CD4-positive, CD25-positive, alpha-beta regulatory T cell (primary cell): ENCODE measurements at regions not wholly inside any gene's neighbourhood (a gene's known extent, or its start where the extent isn't known, plus 50 kb on each side); places are given as distances from the start of the nearest gene placed in this dataset.

Experiments used
- ATAC-seq, 2 donors: fragments of 150-1000 bp; cut with Tn5 transposase; one replicate each; pipeline ENCODE4 v1.10.0; 2021; ENCODE audit warnings: low read depth in 2 of 2, moderate number of reproducible peaks in 2 of 2, moderate library complexity in 1 of 2
- DNase-seq, 3 donors: peaks; one replicate each; pipeline versions ENCODE4 v3.0.0 to v3.0.0-alpha.2; 2012 to 2022; ENCODE audit warnings: mixed read lengths in 1 of 3
- H3K27ac ChIP-seq: one replicate; pipeline ENCODE4 v1.7.0; 2013; ENCODE audit warnings: mild to moderate bottlenecking, low read length; ENCODE audit not compliant: insufficient read depth, poor library complexity, severe bottlenecking
- H3K27me3 ChIP-seq: one replicate; pipeline ENCODE4 v1.7.0; 2013; ENCODE audit warnings: low read length; ENCODE audit not compliant: control insufficient read depth, insufficient read depth
- H3K36me3 ChIP-seq: one replicate; pipeline ENCODE4 v1.7.0; 2013; ENCODE audit warnings: mild to moderate bottlenecking, low read length, moderate library complexity; ENCODE audit not compliant: control insufficient read depth, insufficient read depth
- H3K4me1 ChIP-seq: 2 replicates; pipeline ENCODE4 v1.7.0; 2013; ENCODE audit warnings: mild to moderate bottlenecking, low read length; ENCODE audit not compliant: insufficient read depth, control insufficient read depth, poor library complexity, severe bottlenecking
- H3K4me3 ChIP-seq: one replicate; pipeline ENCODE4 v1.7.0; 2013; ENCODE audit warnings: low read depth, mild to moderate bottlenecking, low read length, moderate library complexity
- H3K9me3 ChIP-seq, 2 experiments: 1 replicate in 1 of 2; 2 replicates in 1 of 2; pipeline ENCODE4 v1.7.0; 2013; ENCODE audit warnings: low read length in 2 of 2, mild to moderate bottlenecking in 1 of 2, moderate library complexity in 1 of 2; ENCODE audit not compliant: control insufficient read depth in 2 of 2
- H3K27ac Mint-ChIP-seq, 3 donors: one replicate each; pipeline ENCODE4 v1.8.0; 2020 to 2022; ENCODE audit warnings: mild to moderate bottlenecking in 3 of 3, mixed read lengths in 3 of 3, moderate library complexity in 2 of 3
- H3K27me3 Mint-ChIP-seq: one replicate; pipeline ENCODE4 v1.8.0; 2022; ENCODE audit warnings: mild to moderate bottlenecking, mixed read lengths
- H3K36me3 Mint-ChIP-seq: one replicate; pipeline ENCODE4 v1.8.0; 2020; ENCODE audit warnings: mixed read lengths
- H3K4me1 Mint-ChIP-seq, 4 donors: one replicate each; pipeline ENCODE4 v1.8.0; 2020 to 2022; ENCODE audit warnings: mixed read lengths in 4 of 4, mild to moderate bottlenecking in 1 of 4
- H3K4me3 Mint-ChIP-seq, 4 donors: one replicate each; pipeline ENCODE4 v1.8.0; 2020 to 2022; ENCODE audit warnings: mild to moderate bottlenecking in 4 of 4, mixed read lengths in 4 of 4, moderate library complexity in 3 of 4
- H3K9me3 Mint-ChIP-seq, 7 donors: one replicate each; pipeline ENCODE4 v1.8.0; 2020 to 2022; ENCODE audit warnings: mixed read lengths in 7 of 7, mild to moderate bottlenecking in 3 of 7, moderate library complexity in 2 of 7

- H3K4me3 ChIP-seq = no peak overlapping the region
- Mint-ChIP-seq H3K27me3 (peaks cover 19% of the 10 kb centered on the region), H3K36me3 (no peaks in the 10 kb centered on the region), H3K4me1 (no peaks in the 10 kb centered on the region), H3K27ac (no peak overlapping the region), H3K9me3 (peaks cover 0 to 1% (median 0%) of the 10 kb centered on the region in 7 donors), H3K4me3 (no peak overlapping the region)
- H3K4me1 ChIP-seq = no peaks in the 10 kb centered on the region
- no peaks in the 10 kb centered on the region for H3K27me3 ChIP-seq
- DNase-seq = no peak
- no peaks in the 10 kb centered on the region for H3K9me3 ChIP-seq
- no peak for ATAC-seq
- H3K27ac ChIP-seq = no peak overlapping the region
- H3K36me3 ChIP-seq = no peaks in the 10 kb centered on the region
Observed at GRCh38 chr2:42938671-42939370, 146.4 kb upstream of the HAAO start.

GRCh38 chr2:42937171-42937875, 144.9 kb upstream of the HAAO start:
- Mint-ChIP-seq H3K27ac (peak overlapping the region in 1 of 3 donors; percentile 97), H3K36me3 (no peaks in the 10 kb centered on the region), H3K4me3 (no peak overlapping the region), H3K27me3 (peaks cover 19% of the 10 kb centered on the region), H3K9me3 (peaks cover 0 to 1% (median 0%) of the 10 kb centered on the region in 7 donors), H3K4me1 (peaks cover 0 to 4% (median 0%) of the 10 kb centered on the region in 4 donors)
- H3K9me3 ChIP-seq = no peaks in the 10 kb centered on the region
- no peaks in the 10 kb centered on the region for H3K36me3 ChIP-seq
- H3K4me3 ChIP-seq = no peak overlapping the region
- no peaks in the 10 kb centered on the region for H3K4me1 ChIP-seq
- H3K27ac ChIP-seq = no peak overlapping the region
- no peaks in the 10 kb centered on the region for H3K27me3 ChIP-seq
- DNase-seq = no peak
- no peak for ATAC-seq

DNA sequence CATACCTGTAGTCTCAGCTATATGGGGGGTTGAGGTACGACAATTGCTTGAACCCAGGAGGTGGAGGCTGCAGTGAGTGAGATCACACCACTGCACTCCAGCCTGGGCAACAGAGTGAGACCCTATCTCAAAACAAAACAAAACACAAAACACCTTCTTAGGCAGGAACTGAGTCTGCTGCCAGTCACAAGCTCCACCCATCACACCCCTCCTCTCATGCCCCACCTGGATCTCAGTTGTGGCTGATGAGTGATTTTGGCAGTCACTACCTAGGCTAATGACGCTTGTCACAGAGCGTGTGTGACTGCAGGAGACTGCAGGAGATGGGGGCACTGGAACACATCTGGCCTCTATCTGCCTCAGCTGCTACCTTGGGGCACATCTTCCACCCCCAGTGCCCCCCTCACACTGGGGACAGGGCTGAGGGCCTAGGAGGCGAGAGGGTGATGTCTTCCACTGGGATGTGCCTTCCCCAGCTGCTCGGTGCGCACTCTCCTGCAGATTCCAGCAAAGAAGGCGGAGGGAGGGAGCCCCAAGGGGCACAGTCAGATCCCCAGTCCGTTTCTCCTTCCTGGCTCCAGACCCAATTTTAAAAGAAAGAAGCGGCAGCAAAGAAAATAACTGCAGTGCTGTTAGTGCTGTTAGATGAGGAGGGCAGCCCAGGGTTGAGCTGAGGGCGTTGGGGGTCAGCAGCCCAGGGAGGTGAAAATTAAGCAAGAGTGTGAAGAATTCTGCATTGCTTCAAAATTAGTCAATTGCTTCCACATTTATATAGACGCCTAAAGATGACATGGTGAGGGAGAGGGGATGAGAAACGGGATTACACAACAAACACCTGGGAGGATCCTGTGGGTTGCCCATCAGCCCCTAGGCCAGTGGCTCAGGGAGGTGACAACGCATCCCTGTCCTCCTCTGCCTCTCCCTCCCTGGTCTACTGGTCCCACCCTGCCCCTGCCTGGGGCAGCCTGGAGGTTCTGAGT, 143.6 kb upstream of the HAAO start:
- Mint-ChIP-seq H3K27ac (no peak overlapping the region), H3K27me3 (peaks cover 15% of the 10 kb centered on the region), H3K9me3 (peaks cover 0 to 1% (median 0%) of the 10 kb centered on the region in 7 donors), H3K4me1 (peaks cover 0 to 4% (median 0%) of the 10 kb centered on the region in 4 donors), H3K36me3 (no peaks in the 10 kb centered on the region), H3K4me3 (no peak overlapping the region)
- DNase-seq (peak in 1 of 3 donors; percentile 29), ATAC-seq (no peak)
- Histone ChIP-seq H3K4me3 (no peak overlapping the region), H3K27me3 (no peaks in the 10 kb centered on the region), H3K9me3 (no peaks in the 10 kb centered on the region), H3K36me3 (no peaks in the 10 kb centered on the region), H3K4me1 (no peaks in the 10 kb centered on the region), H3K27ac (no peak overlapping the region)

DNA sequence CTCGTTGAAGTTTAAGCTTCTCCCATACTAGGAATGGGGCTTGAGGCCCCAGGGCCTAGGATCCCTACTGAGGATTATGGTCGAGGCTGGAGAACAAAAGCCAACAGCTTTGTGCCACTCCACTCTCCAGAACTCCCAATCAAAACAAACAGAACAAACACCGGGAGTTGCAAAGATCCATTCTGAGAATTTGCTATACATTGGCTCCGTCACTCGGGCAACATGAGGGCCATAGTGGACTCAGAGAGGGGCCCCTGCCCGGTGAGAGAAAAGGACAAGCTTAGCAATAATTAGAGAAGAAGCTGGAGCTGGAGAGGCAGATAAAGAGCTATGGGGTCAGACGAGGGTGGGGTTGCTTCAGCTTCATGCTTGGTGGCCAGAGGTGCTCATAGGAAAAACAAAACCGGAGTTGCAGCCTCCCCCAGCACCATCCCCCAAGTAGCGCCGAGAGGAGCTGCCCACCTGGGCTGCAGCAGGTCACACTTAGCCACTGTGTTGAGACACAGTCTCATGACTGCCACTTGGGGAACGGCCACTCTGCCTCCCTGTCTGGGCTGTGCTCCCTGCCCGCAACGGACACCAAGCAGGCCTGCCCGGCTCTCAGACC, 142.3 kb upstream of the HAAO start:
- H3K27ac ChIP-seq = no peak overlapping the region
- H3K4me1 Mint-ChIP-seq = peaks cover 0 to 4% (median 0%) of the 10 kb centered on the region in 4 donors
- no peak overlapping the region for H3K4me3 ChIP-seq
- H3K36me3 Mint-ChIP-seq = no peaks in the 10 kb centered on the region
- no peaks in the 10 kb centered on the region for H3K27me3 ChIP-seq
- DNase-seq (no peak), ATAC-seq (no peak)
- H3K27ac Mint-ChIP-seq = no peak overlapping the region
- H3K9me3 Mint-ChIP-seq = peaks cover 0 to 1% (median 0%) of the 10 kb centered on the region in 7 donors
- H3K36me3 ChIP-seq = no peaks in the 10 kb centered on the region
- no peak overlapping the region for H3K4me3 Mint-ChIP-seq
- H3K9me3 ChIP-seq = no peaks in the 10 kb centered on the region
- no peaks in the 10 kb centered on the region for H3K4me1 ChIP-seq
- peaks cover 10% of the 10 kb centered on the region for H3K27me3 Mint-ChIP-seq

DNA sequence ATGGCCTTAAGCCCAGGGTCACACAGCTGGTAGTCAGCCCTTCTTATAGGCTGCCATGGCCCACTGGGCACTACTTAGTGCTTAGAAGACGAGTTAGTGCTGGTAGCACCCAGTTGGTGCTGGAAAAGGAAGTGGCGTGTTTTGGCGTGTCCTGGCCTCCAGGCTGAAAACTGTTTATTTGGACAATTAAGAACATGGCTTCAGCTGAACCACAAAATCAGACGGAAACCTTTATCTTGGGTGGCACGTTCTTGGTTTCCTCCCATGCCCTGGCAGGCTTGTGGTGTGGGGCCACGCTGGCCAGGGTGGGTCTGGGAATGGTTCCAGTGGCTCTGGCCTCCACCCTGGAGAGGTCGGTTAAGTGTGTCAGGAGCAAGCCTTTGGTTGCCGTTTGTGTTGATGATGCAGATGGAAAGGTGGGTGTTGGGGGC, 141.5 kb upstream of the HAAO start:
- no peak overlapping the region for H3K27ac ChIP-seq
- H3K27me3 Mint-ChIP-seq = peaks cover 4% of the 10 kb centered on the region
- peaks cover 0 to 4% (median 0%) of the 10 kb centered on the region in 4 donors for H3K4me1 Mint-ChIP-seq
- ATAC-seq (no peak), DNase-seq (no peak)
- no peaks in the 10 kb centered on the region for H3K27me3 ChIP-seq
- H3K27ac Mint-ChIP-seq = no peak overlapping the region
- H3K9me3 ChIP-seq = no peaks in the 10 kb centered on the region
- H3K9me3 Mint-ChIP-seq = peaks cover 0 to 1% (median 0%) of the 10 kb centered on the region in 7 donors
- no peaks in the 10 kb centered on the region for H3K36me3 Mint-ChIP-seq
- no peak overlapping the region for H3K4me3 ChIP-seq
- H3K4me3 Mint-ChIP-seq = no peak overlapping the region
- no peaks in the 10 kb centered on the region for H3K4me1 ChIP-seq
- no peaks in the 10 kb centered on the region for H3K36me3 ChIP-seq

GRCh38 chr2:42932271-42933151, 140.1 kb upstream of the HAAO start:
- H3K36me3 ChIP-seq = no peaks in the 10 kb centered on the region
- H3K27me3 ChIP-seq = no peaks in the 10 kb centered on the region
- Mint-ChIP-seq H3K27ac (no peak overlapping the region), H3K36me3 (no peaks in the 10 kb centered on the region), H3K9me3 (no peaks in the 10 kb centered on the region), H3K27me3 (no peaks in the 10 kb centered on the region), H3K4me1 (peaks cover 0 to 4% (median 0%) of the 10 kb centered on the region in 4 donors), H3K4me3 (no peak overlapping the region)
- DNase-seq (no peak), ATAC-seq (no peak)
- H3K4me1 ChIP-seq = no peaks in the 10 kb centered on the region
- no peaks in the 10 kb centered on the region for H3K9me3 ChIP-seq
- no peak overlapping the region for H3K27ac ChIP-seq
- H3K4me3 ChIP-seq = no peak overlapping the region
